Subcutaneous abdominal adipose tissue (tissue), 5 donors: ENCODE measurements at regions not wholly inside any gene's neighbourhood (a gene's known extent, or its start where the extent isn't known, plus 50 kb on each side); places are given as distances from the start of the nearest gene placed in this dataset.
"Not testable (repeated sequence)": the region's sequence is repeated elsewhere in the genome, so short reads cannot be mapped to it uniquely, and the experiment has no call there.

Experiments
- H3K27ac ChIP-seq: one replicate; pipeline ENCODE4 v1.7.0; 2013; ENCODE audit warnings: low read depth, mild to moderate bottlenecking, inconsistent platforms, low read length, moderate library complexity
- H3K27me3 ChIP-seq, 5 donors: one replicate each; pipeline ENCODE4 v1.7.0; 2013; ENCODE audit warnings: low read length in 5 of 5, inconsistent platforms in 1 of 5; ENCODE audit not compliant: control insufficient read depth in 5 of 5, insufficient read depth in 4 of 5
- H3K36me3 ChIP-seq, 5 donors: one replicate each; pipeline ENCODE4 v1.7.0; 2013; ENCODE audit warnings: low read length in 5 of 5; ENCODE audit not compliant: control insufficient read depth in 5 of 5, insufficient read depth in 5 of 5
- H3K4me1 ChIP-seq, 5 donors: one replicate each; pipeline ENCODE4 v1.7.0; 2013; ENCODE audit warnings: low read length in 5 of 5, mild to moderate bottlenecking in 3 of 5, moderate library complexity in 1 of 5; ENCODE audit not compliant: control insufficient read depth in 5 of 5, insufficient read depth in 5 of 5
- H3K4me3 ChIP-seq, 5 donors: one replicate each; pipeline ENCODE4 v1.7.0; 2013; ENCODE audit warnings: low read length in 5 of 5, low read depth in 1 of 5
- H3K9ac ChIP-seq, 5 donors: one replicate each; pipeline ENCODE4 v1.7.0; 2013; ENCODE audit warnings: low read length in 5 of 5, mild to moderate bottlenecking in 4 of 5, moderate library complexity in 3 of 5
- H3K9me3 ChIP-seq, 5 donors: one replicate each; pipeline ENCODE4 v1.7.0; 2013; ENCODE audit warnings: low read length in 5 of 5; ENCODE audit not compliant: control insufficient read depth in 5 of 5
- donor health status: healthy.
- donor health status: healthy.
- donor health status: healthy.
- donor health status: healthy.
- donor health status: healthy.

DNA sequence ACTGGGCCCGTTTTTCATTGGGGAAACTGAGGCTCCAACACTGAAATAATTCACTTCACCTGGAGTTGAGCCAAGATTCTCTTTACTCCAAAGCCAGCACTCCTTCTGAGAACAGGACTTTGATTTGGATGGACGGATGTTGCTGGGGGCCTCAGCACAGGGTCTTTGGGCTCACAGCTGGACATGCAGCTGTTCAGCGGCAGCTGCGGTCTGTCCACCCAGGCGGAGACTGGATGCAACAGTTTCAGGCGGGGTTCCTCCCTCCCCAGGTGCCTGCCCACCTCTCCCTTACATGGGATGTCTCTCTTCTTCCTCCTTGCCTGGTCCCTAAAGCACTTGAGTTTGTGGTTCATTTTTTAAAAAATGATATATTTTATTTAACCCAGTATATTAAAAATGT lies 219.0 kb upstream of the IRX4 start:
- Histone ChIP-seq H3K4me1 (no peaks in the 10 kb centered on the region), H3K27ac (no peak overlapping the region), H3K4me3 (no peak overlapping the region), H3K36me3 (no peaks in the 10 kb centered on the region), H3K9ac (no peak overlapping the region), H3K27me3 (peaks cover 0 to 3% (median 2%) of the 10 kb centered on the region in 5 donors), H3K9me3 (peaks cover 5 to 8% (median 8%) of the 10 kb centered on the region in 5 donors)

- Histone ChIP-seq H3K4me3 (no peak overlapping the region), H3K4me1 (peaks cover 0 to 5% (median 3%) of the 10 kb centered on the region in 5 donors), H3K9ac (no peak overlapping the region)
These were observed 214.3 kb upstream of the IRX4 start for GRCh38 chr5:2096887-2097505.

DNA sequence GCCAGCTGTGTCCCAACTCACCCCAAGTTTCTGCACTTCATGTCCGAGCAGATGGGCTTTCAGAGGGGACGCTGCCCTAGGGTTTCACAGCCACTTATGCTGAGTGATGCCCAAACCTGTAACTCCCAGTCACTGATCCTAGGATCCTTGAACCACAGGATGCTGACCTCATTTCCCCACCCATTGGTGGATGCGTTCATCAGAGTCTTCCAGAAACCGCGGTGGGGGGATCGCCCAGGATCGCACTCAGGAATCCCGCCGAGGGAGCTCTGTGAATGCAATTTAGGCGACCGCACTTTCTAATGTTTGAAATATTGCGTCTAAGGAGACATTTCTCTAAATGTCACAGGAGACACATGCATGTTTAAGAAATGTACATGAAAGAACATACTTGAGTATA lies 212.3 kb upstream of the IRX4 start:
- Histone ChIP-seq H3K4me3 (no peak overlapping the region), H3K9me3 (peaks cover 0 to 8% (median 3%) of the 10 kb centered on the region in 5 donors), H3K27ac (no peak overlapping the region)

More at GRCh38 chr5:2096887-2097505, 214.3 kb upstream of the IRX4 start:
- peaks cover 0 to 3% (median 0%) of the 10 kb centered on the region in 5 donors for H3K27me3 ChIP-seq
- H3K27ac ChIP-seq, result no peak overlapping the region
- H3K36me3 ChIP-seq, result no peaks in the 10 kb centered on the region
- H3K9me3 ChIP-seq, result peaks cover 0 to 8% (median 3%) of the 10 kb centered on the region in 5 donors

DNA sequence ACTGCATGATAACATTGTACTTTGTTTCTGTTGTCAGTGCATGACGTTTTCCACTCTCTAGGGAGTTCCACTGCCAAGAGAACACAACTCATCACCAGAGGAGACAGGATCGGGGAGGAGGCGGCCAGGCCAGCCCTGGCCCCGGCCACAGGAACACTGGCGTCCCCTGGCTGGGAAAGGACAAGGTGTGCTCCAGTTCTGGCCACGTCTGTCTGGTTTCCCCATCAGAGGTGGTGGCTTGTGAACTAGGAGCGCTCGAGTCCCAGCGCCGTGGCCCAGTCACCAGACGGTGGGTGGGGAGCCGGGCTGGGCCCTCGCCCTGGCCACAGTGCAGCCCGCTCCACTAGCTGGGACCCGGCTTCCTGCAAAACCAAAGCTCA lies 211.9 kb upstream of the IRX4 start:
- Histone ChIP-seq H3K9ac (no peak overlapping the region), H3K4me3 (peak overlapping the region in 1 of 5 donors; percentile 14), H3K27ac (no peak overlapping the region), H3K27me3 (peaks cover 0 to 3% (median 0%) of the 10 kb centered on the region in 5 donors), H3K4me1 (peaks cover 0 to 5% (median 3%) of the 10 kb centered on the region in 5 donors), H3K36me3 (no peaks in the 10 kb centered on the region), H3K9me3 (peaks cover 0 to 8% (median 3%) of the 10 kb centered on the region in 5 donors)

More for the DNA sequence above, 212.3 kb upstream of the IRX4 start:
- H3K9ac ChIP-seq, result no peak overlapping the region
- no peaks in the 10 kb centered on the region for H3K36me3 ChIP-seq
- peaks cover 0 to 5% (median 3%) of the 10 kb centered on the region in 5 donors for H3K4me1 ChIP-seq
- H3K27me3 ChIP-seq, result peaks cover 0 to 3% (median 0%) of the 10 kb centered on the region in 5 donors

- Histone ChIP-seq H3K9ac (no peak overlapping the region), H3K9me3 (peaks cover 0 to 8% (median 3%) of the 10 kb centered on the region in 5 donors), H3K27me3 (peaks cover 0 to 3% (median 0%) of the 10 kb centered on the region in 5 donors), H3K36me3 (no peaks in the 10 kb centered on the region), H3K27ac (no peak overlapping the region), H3K4me3 (peak overlapping the region in 2 of 5 donors; percentile 14 to 44), H3K4me1 (peaks cover 0 to 5% (median 3%) of the 10 kb centered on the region in 5 donors)
These were observed 211.3 kb upstream of the IRX4 start for GRCh38 chr5:2093859-2094615.

GRCh38 chr5:2091921-2092320 lies 209.2 kb upstream of the IRX4 start:
- no peak overlapping the region for H3K4me3 ChIP-seq
- no peak overlapping the region for H3K9ac ChIP-seq
- peaks cover 0 to 5% (median 3%) of the 10 kb centered on the region in 5 donors for H3K4me1 ChIP-seq
- peaks cover 0 to 14% (median 11%) of the 10 kb centered on the region in 5 donors for H3K9me3 ChIP-seq
- no peaks in the 10 kb centered on the region for H3K36me3 ChIP-seq
- H3K27ac ChIP-seq, result no peak overlapping the region
- no peaks in the 10 kb centered on the region for H3K27me3 ChIP-seq

- Histone ChIP-seq H3K4me1 (no peaks in the 10 kb centered on the region), H3K36me3 (no peaks in the 10 kb centered on the region), H3K27me3 (no peaks in the 10 kb centered on the region), H3K9ac (no peak overlapping the region), H3K4me3 (no peak overlapping the region), H3K9me3 (peaks cover 0 to 9% (median 5%) of the 10 kb centered on the region in 5 donors), H3K27ac (no peak overlapping the region)
These were observed 205.3 kb upstream of the IRX4 start for GRCh38 chr5:2087980-2088379.

GRCh38 chr5:2075365-2075764 lies 192.6 kb upstream of the IRX4 start:
- H3K9ac ChIP-seq, result no peak overlapping the region
- no peak overlapping the region for H3K27ac ChIP-seq
- peaks cover 0 to 5% (median 0%) of the 10 kb centered on the region in 5 donors for H3K9me3 ChIP-seq
- no peak overlapping the region for H3K4me3 ChIP-seq
- H3K27me3 ChIP-seq, result peaks cover 0 to 2% (median 0%) of the 10 kb centered on the region in 5 donors
- H3K4me1 ChIP-seq, result no peaks in the 10 kb centered on the region
- H3K36me3 ChIP-seq, result no peaks in the 10 kb centered on the region

- peaks cover 0 to 4% (median 2%) of the 10 kb centered on the region in 5 donors for H3K27me3 ChIP-seq
- no peak overlapping the region for H3K9ac ChIP-seq
- no peak overlapping the region for H3K27ac ChIP-seq
- no peaks in the 10 kb centered on the region for H3K36me3 ChIP-seq
- H3K4me1 ChIP-seq, result no peaks in the 10 kb centered on the region
- no peaks in the 10 kb centered on the region for H3K9me3 ChIP-seq
- no peak overlapping the region for H3K4me3 ChIP-seq
These were observed 188.8 kb upstream of the IRX4 start for GRCh38 chr5:2071562-2071961.

DNA sequence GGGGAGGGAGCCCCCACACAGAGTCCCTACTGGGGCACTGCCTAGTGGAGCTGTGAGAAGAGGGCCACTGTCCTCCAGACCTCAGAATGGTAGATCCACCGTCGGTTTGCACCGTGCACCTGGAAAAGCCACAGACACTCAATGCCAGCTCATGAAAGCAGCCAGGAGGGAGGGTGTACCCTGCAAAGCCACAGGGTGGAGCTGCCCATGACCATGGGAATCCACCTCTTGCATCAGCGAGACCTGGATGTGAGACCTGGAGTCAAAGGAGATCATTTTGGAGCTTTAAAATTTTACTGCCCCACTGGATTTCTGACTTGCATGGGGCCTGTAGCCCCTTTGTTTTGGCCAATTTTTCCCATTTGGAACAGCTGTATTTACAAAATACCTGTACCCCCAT lies 188.1 kb upstream of the IRX4 start:
- not testable (repeated sequence) for H3K27me3 ChIP-seq, H3K4me1 ChIP-seq, H3K9me3 ChIP-seq, H3K36me3 ChIP-seq, H3K4me3 ChIP-seq, H3K9ac ChIP-seq, H3K27ac ChIP-seq
